ENCODE measurements at regions not wholly inside any gene's neighbourhood (a gene's known extent, or its start where the extent isn't known, plus 50 kb on each side); places are given as distances from the start of the nearest gene placed in this dataset.
A peak's percentile ranks its signal among the peaks of the same experiment; 100 is the strongest.

- Mint-ChIP-seq H3K4me1 (ENCODE audit: low read depth) (peaks cover 23% of the 10 kb centered on the region), H3K9me3 (ENCODE audit: insufficient read depth) (no peaks in the 10 kb centered on the region), H3K36me3 (ENCODE audit: low read depth) (peaks cover 6% of the 10 kb centered on the region), H3K4me3 (no peak overlapping the region), H3K27me3 (ENCODE audit: low read depth) (no peaks in the 10 kb centered on the region), H3K27ac (no peak overlapping the region)
- no peak for DNase-seq
- no peak for ATAC-seq
- ChIA-PET POLR2A (no interaction called here), CTCF (interaction anchor here (1.3 to 2.9 kb wide), 5 partner anchors 14 to 787 kb away, joined by 3 to 13 read pairs (median 11); partner anchors contain the start of gene RAP2C)
These were observed 196.5 kb upstream of the STK26 start for GRCh38 chrX:131826572-131826971.

GRCh38 chrX:131827935-131828334 lies 195.2 kb upstream of the STK26 start:
- ChIA-PET POLR2A (interaction anchor here (1.4 kb wide), 1 partner anchor 195 kb away, joined by 3 read pairs; the partner anchor contains the start of gene STK26), CTCF (interaction anchor here (0.6 to 2.9 kb wide), 10 partner anchors 12 to 803 kb away, joined by 3 to 13 read pairs (median 4); partner anchors contain the start of gene RAP2C)
- H3K36me3 Mint-ChIP-seq (ENCODE audit: low read depth), result peaks cover 6% of the 10 kb centered on the region
- H3K27me3 Mint-ChIP-seq (ENCODE audit: low read depth), result no peaks in the 10 kb centered on the region
- H3K4me3 Mint-ChIP-seq, result peak overlapping the region; percentile 51
- DNase-seq (peak; percentile 53), ATAC-seq (peak; percentile 65)
- H3K27ac Mint-ChIP-seq, result peak overlapping the region; percentile 31
- H3K9me3 Mint-ChIP-seq (ENCODE audit: insufficient read depth), result no peaks in the 10 kb centered on the region
- peaks cover 28% of the 10 kb centered on the region for H3K4me1 Mint-ChIP-seq (ENCODE audit: low read depth)

- POLR2A ChIA-PET, result interaction anchor here (1.4 kb wide), 1 partner anchor 195 kb away, joined by 3 read pairs; the partner anchor contains the start of gene STK26
- DNase-seq (no peak), ATAC-seq (no peak)
- no peaks in the 10 kb centered on the region for H3K27me3 Mint-ChIP-seq (ENCODE audit: low read depth)
- H3K4me3 Mint-ChIP-seq, result peak overlapping the region; percentile 59
- no peak overlapping the region for H3K27ac Mint-ChIP-seq
- CTCF ChIA-PET, result interaction anchor here (0.6 to 2.9 kb wide), 7 partner anchors 13 to 803 kb away, joined by 3 to 13 read pairs (median 6); partner anchors contain the start of gene RAP2C
- H3K4me1 Mint-ChIP-seq (ENCODE audit: low read depth), result peaks cover 28% of the 10 kb centered on the region
- H3K9me3 Mint-ChIP-seq (ENCODE audit: insufficient read depth), result no peaks in the 10 kb centered on the region
- peaks cover 6% of the 10 kb centered on the region for H3K36me3 Mint-ChIP-seq (ENCODE audit: low read depth)
These were observed 194.6 kb upstream of the STK26 start for GRCh38 chrX:131828482-131828881.

GRCh38 chrX:131830400-131831184 lies 192.5 kb upstream of the STK26 start:
- peak; percentile 62 for DNase-seq
- peak overlapping the region; percentile 73 for H3K27ac Mint-ChIP-seq
- H3K9me3 Mint-ChIP-seq (ENCODE audit: insufficient read depth), result no peaks in the 10 kb centered on the region
- CTCF ChIA-PET, result interaction anchor here (1.6 kb wide), 1 partner anchor 389 kb away, joined by 6 read pairs; the partner anchor contains the start of gene RAP2C
- peaks cover 4% of the 10 kb centered on the region for H3K36me3 Mint-ChIP-seq (ENCODE audit: low read depth)
- peak overlapping the region; percentile 75 for H3K4me3 Mint-ChIP-seq
- peaks cover 28% of the 10 kb centered on the region for H3K4me1 Mint-ChIP-seq (ENCODE audit: low read depth)
- ATAC-seq, result peak; percentile 82
- H3K27me3 Mint-ChIP-seq (ENCODE audit: low read depth), result no peaks in the 10 kb centered on the region
- POLR2A ChIA-PET, result interaction anchor here (0.6 kb wide), 1 partner anchor 653 kb away, joined by 3 read pairs; no protein-coding TSS in a partner anchor

GRCh38 chrX:131831185-131831520 lies 191.9 kb upstream of the STK26 start:
- peak overlapping the region; percentile 75 for H3K4me3 Mint-ChIP-seq
- POLR2A ChIA-PET, result interaction anchor here (0.6 kb wide), 1 partner anchor 653 kb away, joined by 3 read pairs; no protein-coding TSS in a partner anchor
- no peak for DNase-seq

GRCh38 chrX:131836161-131836560 lies 186.9 kb upstream of the STK26 start:
- H3K4me3 Mint-ChIP-seq, result no peak overlapping the region
- CTCF ChIA-PET, result no interaction called here

More at GRCh38 chrX:131831185-131831520, 191.9 kb upstream of the STK26 start:
- Mint-ChIP-seq H3K27me3 (ENCODE audit: low read depth) (no peaks in the 10 kb centered on the region), H3K4me1 (ENCODE audit: low read depth) (peaks cover 28% of the 10 kb centered on the region), H3K36me3 (ENCODE audit: low read depth) (peaks cover 4% of the 10 kb centered on the region), H3K9me3 (ENCODE audit: insufficient read depth) (no peaks in the 10 kb centered on the region), H3K27ac (peak overlapping the region; percentile 73)
- ATAC-seq, result no peak
- CTCF ChIA-PET, result interaction anchor here (1.6 to 1.9 kb wide), 2 partner anchors 10 to 388 kb away, joined by 6 to 8 read pairs; partner anchors contain the start of gene RAP2C

GRCh38 chrX:131837325-131837724 lies 185.8 kb upstream of the STK26 start:
- H3K36me3 Mint-ChIP-seq (ENCODE audit: low read depth), result no peaks in the 10 kb centered on the region
- ATAC-seq, result no peak
- no peak overlapping the region for H3K27ac Mint-ChIP-seq
- POLR2A ChIA-PET, result no interaction called here
- CTCF ChIA-PET, result no interaction called here
- no peak for DNase-seq
- no peaks in the 10 kb centered on the region for H3K4me1 Mint-ChIP-seq (ENCODE audit: low read depth)
- no peaks in the 10 kb centered on the region for H3K9me3 Mint-ChIP-seq (ENCODE audit: insufficient read depth)
- no peak overlapping the region for H3K4me3 Mint-ChIP-seq
- no peaks in the 10 kb centered on the region for H3K27me3 Mint-ChIP-seq (ENCODE audit: low read depth)

More at GRCh38 chrX:131836161-131836560, 186.9 kb upstream of the STK26 start:
- Mint-ChIP-seq H3K4me1 (ENCODE audit: low read depth) (peaks cover 6% of the 10 kb centered on the region), H3K27ac (no peak overlapping the region), H3K36me3 (ENCODE audit: low read depth) (peaks cover under 1% of the 10 kb centered on the region), H3K9me3 (ENCODE audit: insufficient read depth) (no peaks in the 10 kb centered on the region), H3K27me3 (ENCODE audit: low read depth) (no peaks in the 10 kb centered on the region)
- POLR2A ChIA-PET, result no interaction called here
- DNase-seq (no peak), ATAC-seq (no peak)

GRCh38 chrX:131840799-131841495 lies 182.2 kb upstream of the STK26 start:
- POLR2A ChIA-PET, result no interaction called here

GRCh38 chrX:131841496-131842437 lies 181.3 kb upstream of the STK26 start:
- DNase-seq (peak; percentile 40), ATAC-seq (peak; percentile 70)
- Mint-ChIP-seq H3K36me3 (ENCODE audit: low read depth) (no peaks in the 10 kb centered on the region), H3K27me3 (ENCODE audit: low read depth) (no peaks in the 10 kb centered on the region), H3K4me1 (ENCODE audit: low read depth) (no peaks in the 10 kb centered on the region), H3K4me3 (no peak overlapping the region), H3K9me3 (ENCODE audit: insufficient read depth) (no peaks in the 10 kb centered on the region), H3K27ac (peak overlapping the region; percentile 49)
- ChIA-PET POLR2A (interaction anchor here (0.6 kb wide), 1 partner anchor 234 kb away, joined by 3 read pairs; no protein-coding TSS in a partner anchor), CTCF (interaction anchor here (0.6 to 2.1 kb wide), 27 partner anchors 8 to 789 kb away, joined by 3 to 26 read pairs (median 3); partner anchors contain the start of genes RAP2C and STK26)

More at GRCh38 chrX:131840799-131841495, 182.2 kb upstream of the STK26 start:
- no peaks in the 10 kb centered on the region for H3K27me3 Mint-ChIP-seq (ENCODE audit: low read depth)
- no peak overlapping the region for H3K4me3 Mint-ChIP-seq
- no peaks in the 10 kb centered on the region for H3K9me3 Mint-ChIP-seq (ENCODE audit: insufficient read depth)
- no peaks in the 10 kb centered on the region for H3K36me3 Mint-ChIP-seq (ENCODE audit: low read depth)
- no peaks in the 10 kb centered on the region for H3K4me1 Mint-ChIP-seq (ENCODE audit: low read depth)
- ATAC-seq, result no peak
- peak overlapping the region; percentile 49 for H3K27ac Mint-ChIP-seq
- DNase-seq, result no peak
- CTCF ChIA-PET, result interaction anchor here (1.0 to 2.1 kb wide), 16 partner anchors 9 to 773 kb away, joined by 3 to 26 read pairs (median 6); partner anchors contain the start of gene RAP2C

GRCh38 chrX:131843987-131844386 lies 179.1 kb upstream of the STK26 start:
- H3K4me3 Mint-ChIP-seq, result no peak overlapping the region
- no peaks in the 10 kb centered on the region for H3K36me3 Mint-ChIP-seq (ENCODE audit: low read depth)
- H3K9me3 Mint-ChIP-seq (ENCODE audit: insufficient read depth), result no peaks in the 10 kb centered on the region
- no peak overlapping the region for H3K27ac Mint-ChIP-seq
- DNase-seq, result no peak
- no peak for ATAC-seq
- ChIA-PET CTCF (interaction anchor here (0.7 to 1.9 kb wide), 3 partner anchors 11 to 770 kb away, joined by 3 to 8 read pairs (median 4); no protein-coding TSS in a partner anchor), POLR2A (no interaction called here)
- H3K27me3 Mint-ChIP-seq (ENCODE audit: low read depth), result no peaks in the 10 kb centered on the region
- no peaks in the 10 kb centered on the region for H3K4me1 Mint-ChIP-seq (ENCODE audit: low read depth)

- ChIA-PET CTCF (interaction anchor here (1.3 kb wide), 1 partner anchor 447 kb away, joined by 4 read pairs; no protein-coding TSS in a partner anchor), POLR2A (no interaction called here)
- Mint-ChIP-seq H3K27me3 (ENCODE audit: low read depth) (no peaks in the 10 kb centered on the region), H3K27ac (no peak overlapping the region), H3K4me3 (no peak overlapping the region), H3K9me3 (ENCODE audit: insufficient read depth) (no peaks in the 10 kb centered on the region), H3K36me3 (ENCODE audit: low read depth) (no peaks in the 10 kb centered on the region), H3K4me1 (ENCODE audit: low read depth) (no peaks in the 10 kb centered on the region)
- no peak for ATAC-seq
- no peak for DNase-seq
These were observed 177.9 kb upstream of the STK26 start for GRCh38 chrX:131845201-131845600.

All from activated CD8-positive, alpha-beta T cell treated with anti-CD3 and anti-CD28 coated beads, Interleukin-2, amount 10 ng/mL, durations not matched to agents 7 days and 5 days (primary cell).